ENCODE measurements at regions not wholly inside any gene's neighbourhood (a gene's known extent, or its start where the extent isn't known, plus 50 kb on each side); places are given as distances from the start of the nearest gene placed in this dataset.

- Histone ChIP-seq H2BK15ac (ENCODE audit: low read length) (no peak overlapping the region), H2BK12ac (ENCODE audit: low read length) (no peak overlapping the region), H2AFZ (ENCODE audit: low read length) (no peak overlapping the region), H2BK5ac (ENCODE audit: low read length) (no peak overlapping the region), H4K91ac (ENCODE audit: low read depth, low read length, poor library complexity) (no peak overlapping the region), H3K18ac (ENCODE audit: low read length) (no peak overlapping the region), H3K4me1 (ENCODE audit: control insufficient read depth in 2 of 2, insufficient read depth in 1 of 2, low read depth in 1 of 2, low read length in 2 of 2) (no peaks in the 10 kb centered on the region), H3K23ac (ENCODE audit: low read depth, low read length, poor library complexity) (no peak overlapping the region), H3K4ac (ENCODE audit: low read length) (no peak overlapping the region), H3K27me3 (ENCODE audit: control insufficient read depth in 3 of 3, insufficient read depth in 3 of 3, low read depth in 1 of 3, low read length in 3 of 3) (no peaks in the 10 kb centered on the region), H3K27ac (replicated peaks; ENCODE audit: low read length) (no peak overlapping the region), H3K4me2 (ENCODE audit: insufficient read depth, low read length, poor library complexity, severe bottlenecking) (no peak overlapping the region), H2BK120ac (ENCODE audit: low read depth, low read length) (no peak overlapping the region), H3K79me1 (ENCODE audit: low read depth, low read length) (no peaks in the 10 kb centered on the region), H3K9me3 (replicated peaks in 1 of 2; ENCODE audit: control insufficient read depth in 2 of 2, insufficient read depth in 1 of 2, low read depth in 1 of 2, low read length in 2 of 2) (no peaks in the 10 kb centered on the region), H2AK5ac (ENCODE audit: low read depth, low read length) (no peak overlapping the region), H3K9ac (ENCODE audit: low read depth, low read length, poor library complexity) (no peak overlapping the region), H3K14ac (ENCODE audit: low read length) (no peak overlapping the region), H3K4me3 (ENCODE audit: low read length in 2 of 2) (no peak overlapping the region), H4K8ac (ENCODE audit: low read depth, low read length) (no peak overlapping the region), H3K36me3 (replicated peaks in 1 of 2; ENCODE audit: control insufficient read depth in 2 of 2, insufficient read depth in 2 of 2, low read length in 2 of 2) (no peaks in the 10 kb centered on the region)
- no CpG with 5 or more reads among the region's 2 CpGs for WGBS, 2 donors (ENCODE audit: extremely low coverage in 2 of 2, insufficient read length in 2 of 2, insufficient replicate concordance in 1 of 2)
- no peak for DNase-seq (ENCODE audit: low spot score)
These were observed 982.6 kb upstream of the ATXN8OS start for GRCh38 chr13:69124996-69125395.

DNA sequence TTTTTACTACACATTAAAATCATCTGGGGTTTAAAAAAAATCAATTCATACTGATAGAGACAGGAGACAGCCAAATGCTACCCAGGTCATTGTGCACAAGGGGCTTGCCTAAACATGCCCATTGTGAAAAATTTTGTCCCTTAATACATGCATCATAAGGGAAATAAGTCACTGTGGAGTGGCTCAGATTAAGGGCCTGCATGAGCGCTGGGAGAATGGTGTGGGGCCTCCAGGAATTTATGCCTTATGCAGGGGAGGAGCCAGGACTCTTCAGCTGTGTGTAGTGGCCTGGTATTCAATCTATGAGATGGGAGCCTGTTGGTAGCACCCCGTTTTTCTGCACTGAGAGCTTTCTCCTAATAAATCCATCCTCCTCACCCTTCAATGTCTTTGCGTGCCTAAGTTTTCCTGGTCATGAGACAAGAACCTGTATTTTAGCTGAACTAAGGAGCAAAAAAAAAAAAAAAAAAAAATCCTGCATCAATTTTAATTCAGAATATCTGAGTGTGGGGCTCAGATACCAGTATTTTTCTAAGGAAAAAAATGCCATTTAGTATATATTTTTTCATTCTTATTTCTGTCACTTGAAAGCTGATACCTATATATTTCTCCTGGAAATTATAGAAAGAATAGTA, 997.6 kb upstream of the ATXN8OS start:
- Histone ChIP-seq H4K91ac (ENCODE audit: low read depth, low read length, poor library complexity) (no peak overlapping the region), H3K36me3 (replicated peaks in 1 of 2; ENCODE audit: control insufficient read depth in 2 of 2, insufficient read depth in 2 of 2, low read length in 2 of 2) (no peaks in the 10 kb centered on the region), H2AFZ (ENCODE audit: low read length) (peak overlapping the region; percentile 41), H3K23ac (ENCODE audit: low read depth, low read length, poor library complexity) (no peak overlapping the region), H4K8ac (ENCODE audit: low read depth, low read length) (no peak overlapping the region), H2BK120ac (ENCODE audit: low read depth, low read length) (no peak overlapping the region), H3K27ac (replicated peaks; ENCODE audit: low read length) (no peak overlapping the region), H3K4me2 (ENCODE audit: insufficient read depth, low read length, poor library complexity, severe bottlenecking) (no peak overlapping the region), H2AK5ac (ENCODE audit: low read depth, low read length) (no peak overlapping the region), H3K18ac (ENCODE audit: low read length) (no peak overlapping the region), H3K27me3 (ENCODE audit: control insufficient read depth in 3 of 3, insufficient read depth in 3 of 3, low read depth in 1 of 3, low read length in 3 of 3) (no peaks in the 10 kb centered on the region), H2BK15ac (ENCODE audit: low read length) (no peak overlapping the region), H2BK5ac (ENCODE audit: low read length) (no peak overlapping the region), H3K14ac (ENCODE audit: low read length) (no peak overlapping the region), H3K4me3 (ENCODE audit: low read length in 2 of 2) (no peak overlapping the region), H3K4me1 (ENCODE audit: control insufficient read depth in 2 of 2, insufficient read depth in 1 of 2, low read depth in 1 of 2, low read length in 2 of 2) (no peaks in the 10 kb centered on the region), H3K9ac (ENCODE audit: low read depth, low read length, poor library complexity) (no peak overlapping the region), H3K9me3 (replicated peaks in 1 of 2; ENCODE audit: control insufficient read depth in 2 of 2, insufficient read depth in 1 of 2, low read depth in 1 of 2, low read length in 2 of 2) (peaks cover 0 to 10% of the 10 kb centered on the region in 2 donors), H3K4ac (ENCODE audit: low read length) (no peak overlapping the region), H3K79me1 (ENCODE audit: low read depth, low read length) (no peaks in the 10 kb centered on the region), H2BK12ac (ENCODE audit: low read length) (no peak overlapping the region)
- WGBS, 2 donors (ENCODE audit: extremely low coverage in 2 of 2, insufficient read length in 2 of 2, insufficient replicate concordance in 1 of 2) = no CpG with 5 or more reads among the region's 3 CpGs
- no peak for DNase-seq (ENCODE audit: low spot score)

DNA sequence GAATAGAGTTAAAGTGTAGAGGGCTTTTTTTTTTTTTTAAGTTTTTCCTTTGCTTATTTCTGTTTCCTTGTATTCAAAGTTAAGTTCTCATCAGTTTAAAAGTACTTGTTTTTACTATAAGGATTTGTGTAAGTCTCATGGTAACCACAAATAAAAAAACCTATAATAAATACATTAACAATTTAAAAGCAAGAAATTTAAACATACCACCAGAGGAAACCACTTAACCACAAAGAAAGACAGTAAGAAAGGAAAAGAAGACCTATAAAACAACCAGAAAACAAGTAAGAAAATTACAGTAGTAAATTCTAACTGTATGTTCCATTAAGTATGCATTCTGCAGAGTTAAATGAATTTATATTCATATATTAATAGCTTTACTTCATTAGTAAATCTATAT, 999.1 kb upstream of the ATXN8OS start:
- H3K27me3 ChIP-seq (ENCODE audit: control insufficient read depth in 3 of 3, insufficient read depth in 3 of 3, low read depth in 1 of 3, low read length in 3 of 3) = no peaks in the 10 kb centered on the region
- no peak overlapping the region for H2AK5ac ChIP-seq (ENCODE audit: low read depth, low read length)
- no peak overlapping the region for H3K9ac ChIP-seq (ENCODE audit: low read depth, low read length, poor library complexity)
- no peak overlapping the region for H4K8ac ChIP-seq (ENCODE audit: low read depth, low read length)
- no peak overlapping the region for H2BK5ac ChIP-seq (ENCODE audit: low read length)
- H3K36me3 ChIP-seq (replicated peaks in 1 of 2; ENCODE audit: control insufficient read depth in 2 of 2, insufficient read depth in 2 of 2, low read length in 2 of 2) = no peaks in the 10 kb centered on the region
- peaks cover 0 to 10% of the 10 kb centered on the region in 2 donors for H3K9me3 ChIP-seq (replicated peaks in 1 of 2; ENCODE audit: control insufficient read depth in 2 of 2, insufficient read depth in 1 of 2, low read depth in 1 of 2, low read length in 2 of 2)
- H3K79me1 ChIP-seq (ENCODE audit: low read depth, low read length) = no peaks in the 10 kb centered on the region
- no peak for DNase-seq (ENCODE audit: low spot score)
- no peak overlapping the region for H2BK12ac ChIP-seq (ENCODE audit: low read length)
- H4K91ac ChIP-seq (ENCODE audit: low read depth, low read length, poor library complexity) = no peak overlapping the region
- no peak overlapping the region for H3K18ac ChIP-seq (ENCODE audit: low read length)
- H3K14ac ChIP-seq (ENCODE audit: low read length) = no peak overlapping the region
- no peak overlapping the region for H3K4me3 ChIP-seq (ENCODE audit: low read length in 2 of 2)
- no peak overlapping the region for H2AFZ ChIP-seq (ENCODE audit: low read length)
- no peak overlapping the region for H2BK15ac ChIP-seq (ENCODE audit: low read length)
- H2BK120ac ChIP-seq (ENCODE audit: low read depth, low read length) = no peak overlapping the region
- H3K4ac ChIP-seq (ENCODE audit: low read length) = no peak overlapping the region
- no peak overlapping the region for H3K27ac ChIP-seq (replicated peaks; ENCODE audit: low read length)
- no peak overlapping the region for H3K4me2 ChIP-seq (ENCODE audit: insufficient read depth, low read length, poor library complexity, severe bottlenecking)
- no peaks in the 10 kb centered on the region for H3K4me1 ChIP-seq (ENCODE audit: control insufficient read depth in 2 of 2, insufficient read depth in 1 of 2, low read depth in 1 of 2, low read length in 2 of 2)
- H3K23ac ChIP-seq (ENCODE audit: low read depth, low read length, poor library complexity) = no peak overlapping the region

DNA sequence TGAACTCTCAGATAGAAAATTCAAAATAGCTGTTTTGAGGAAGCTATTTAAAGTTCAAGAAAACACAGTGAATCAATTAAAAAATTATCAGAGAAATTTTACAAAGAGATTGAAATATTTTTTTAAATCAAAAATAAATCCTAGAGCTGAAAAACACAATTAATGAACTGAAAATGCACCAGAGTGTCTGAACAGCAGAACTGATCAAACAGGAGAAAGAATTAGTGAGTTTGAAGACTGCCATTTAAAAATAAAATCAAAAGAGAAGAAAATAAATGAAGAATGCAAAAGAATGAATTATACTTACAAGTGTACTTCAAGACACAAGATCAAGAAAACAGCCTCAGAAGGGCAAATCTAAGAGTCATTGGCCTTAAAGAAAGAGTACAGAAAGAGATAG, 1000.2 kb upstream of the ATXN8OS start:
- no peak for DNase-seq (ENCODE audit: low spot score)
- H3K4me1 ChIP-seq (ENCODE audit: control insufficient read depth in 2 of 2, insufficient read depth in 1 of 2, low read depth in 1 of 2, low read length in 2 of 2) = no peaks in the 10 kb centered on the region

More for the DNA sequence above, 1000.2 kb upstream of the ATXN8OS start:
- Histone ChIP-seq H3K9me3 (replicated peaks in 1 of 2; ENCODE audit: control insufficient read depth in 2 of 2, insufficient read depth in 1 of 2, low read depth in 1 of 2, low read length in 2 of 2) (peaks cover 0 to 10% of the 10 kb centered on the region in 2 donors), H4K91ac (ENCODE audit: low read depth, low read length, poor library complexity) (no peak overlapping the region), H3K14ac (ENCODE audit: low read length) (no peak overlapping the region), H3K23ac (ENCODE audit: low read depth, low read length, poor library complexity) (no peak overlapping the region), H2BK15ac (ENCODE audit: low read length) (no peak overlapping the region), H3K79me1 (ENCODE audit: low read depth, low read length) (no peaks in the 10 kb centered on the region), H2AK5ac (ENCODE audit: low read depth, low read length) (no peak overlapping the region), H3K27me3 (ENCODE audit: control insufficient read depth in 3 of 3, insufficient read depth in 3 of 3, low read depth in 1 of 3, low read length in 3 of 3) (no peaks in the 10 kb centered on the region), H2BK5ac (ENCODE audit: low read length) (no peak overlapping the region), H3K4me3 (ENCODE audit: low read length in 2 of 2) (no peak overlapping the region), H2BK12ac (ENCODE audit: low read length) (no peak overlapping the region), H3K36me3 (replicated peaks in 1 of 2; ENCODE audit: control insufficient read depth in 2 of 2, insufficient read depth in 2 of 2, low read length in 2 of 2) (no peaks in the 10 kb centered on the region), H4K8ac (ENCODE audit: low read depth, low read length) (no peak overlapping the region), H3K4ac (ENCODE audit: low read length) (no peak overlapping the region), H3K4me2 (ENCODE audit: insufficient read depth, low read length, poor library complexity, severe bottlenecking) (no peak overlapping the region), H3K9ac (ENCODE audit: low read depth, low read length, poor library complexity) (no peak overlapping the region), H3K18ac (ENCODE audit: low read length) (no peak overlapping the region), H3K27ac (replicated peaks; ENCODE audit: low read length) (no peak overlapping the region), H2AFZ (ENCODE audit: low read length) (no peak overlapping the region), H2BK120ac (ENCODE audit: low read depth, low read length) (no peak overlapping the region)
